Mononuclear cell (primary cell): ENCODE measurements at regions not wholly inside any gene's neighbourhood (a gene's known extent, or its start where the extent isn't known, plus 50 kb on each side); places are given as distances from the start of the nearest gene placed in this dataset.

Experiments
- H3K27me3 ChIP-seq: 2 replicates; pipeline ENCODE4 v1.6.0; 2011; ENCODE audit warnings: low read length, control low read depth; ENCODE audit not compliant: insufficient read depth
- H3K4me1 ChIP-seq: 2 replicates; pipeline ENCODE4 v1.5.1; 2011; ENCODE audit warnings: mild to moderate bottlenecking, low read length, control low read depth; ENCODE audit not compliant: insufficient read depth
- H3K4me3 ChIP-seq: 2 replicates; pipeline ENCODE4 v1.5.1; 2011; ENCODE audit warnings: mild to moderate bottlenecking, low read length, moderate library complexity
- H3K9me3 ChIP-seq: 2 replicates; pipeline ENCODE4 v1.5.1; 2011; ENCODE audit warnings: low read depth, mild to moderate bottlenecking, control low read depth, low read length

GRCh38 chr17:77654296-77654695 is 304.2 kb upstream of the TNRC6C start:
- H3K9me3 ChIP-seq, result no peaks in the 10 kb centered on the region
- no peaks in the 10 kb centered on the region for H3K4me1 ChIP-seq
- H3K27me3 ChIP-seq, result no peaks in the 10 kb centered on the region
- no peak overlapping the region for H3K4me3 ChIP-seq

- Histone ChIP-seq H3K9me3 (no peaks in the 10 kb centered on the region), H3K27me3 (no peaks in the 10 kb centered on the region), H3K4me1 (no peaks in the 10 kb centered on the region), H3K4me3 (no peak overlapping the region)
Observed at GRCh38 chr17:77654850-77655249, 303.7 kb upstream of the TNRC6C start.

GRCh38 chr17:77656054-77656453 is 302.4 kb upstream of the TNRC6C start:
- Histone ChIP-seq H3K27me3 (no peaks in the 10 kb centered on the region), H3K4me3 (no peak overlapping the region), H3K4me1 (no peaks in the 10 kb centered on the region), H3K9me3 (no peaks in the 10 kb centered on the region)

DNA sequence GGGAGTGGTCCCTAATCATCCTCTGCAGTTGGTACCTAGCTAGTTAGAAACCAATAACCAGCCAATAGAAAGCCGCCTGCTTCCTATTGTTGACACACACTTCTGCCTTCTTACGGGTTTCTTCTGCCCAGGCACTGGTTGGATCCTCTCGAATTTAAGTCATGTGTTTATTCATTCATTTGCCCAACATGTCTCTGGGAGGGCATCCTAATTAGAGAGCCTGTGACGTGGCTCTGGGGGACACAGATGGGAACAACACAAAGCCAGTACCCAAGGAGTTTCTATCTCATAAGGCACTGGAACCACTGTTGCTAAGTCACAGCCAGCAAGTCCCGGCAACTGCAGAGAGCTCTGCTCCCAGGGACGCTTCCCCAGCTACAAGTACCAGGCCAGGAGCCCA is 300.7 kb upstream of the TNRC6C start:
- Histone ChIP-seq H3K9me3 (no peaks in the 10 kb centered on the region), H3K4me3 (no peak overlapping the region), H3K27me3 (no peaks in the 10 kb centered on the region), H3K4me1 (no peaks in the 10 kb centered on the region)

GRCh38 chr17:77660524-77660923 is 298.0 kb upstream of the TNRC6C start:
- no peaks in the 10 kb centered on the region for H3K9me3 ChIP-seq
- no peaks in the 10 kb centered on the region for H3K4me1 ChIP-seq
- no peaks in the 10 kb centered on the region for H3K27me3 ChIP-seq
- no peak overlapping the region for H3K4me3 ChIP-seq

DNA sequence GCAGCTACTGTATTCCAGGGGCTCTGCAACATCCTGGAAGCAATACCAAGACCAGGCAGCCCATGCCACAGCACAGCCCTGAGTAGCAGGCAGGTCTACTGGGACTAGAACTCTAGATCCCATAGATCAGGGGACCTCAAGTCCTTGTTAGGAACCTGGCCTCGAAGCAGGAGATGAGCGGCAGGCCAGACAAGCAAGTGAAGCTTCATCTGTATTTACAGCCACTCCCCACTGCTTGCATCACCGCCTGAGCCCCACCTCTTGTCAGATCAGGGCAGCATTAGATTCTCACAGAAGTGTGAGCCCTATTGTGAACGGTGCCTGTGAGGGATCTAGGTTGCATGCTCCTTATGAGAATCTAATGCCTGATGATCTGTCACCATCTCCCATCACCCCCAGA is 295.7 kb upstream of the TNRC6C start:
- Histone ChIP-seq H3K4me1 (peaks cover 14% of the 10 kb centered on the region), H3K27me3 (no peaks in the 10 kb centered on the region), H3K4me3 (no peak overlapping the region), H3K9me3 (no peaks in the 10 kb centered on the region)

DNA sequence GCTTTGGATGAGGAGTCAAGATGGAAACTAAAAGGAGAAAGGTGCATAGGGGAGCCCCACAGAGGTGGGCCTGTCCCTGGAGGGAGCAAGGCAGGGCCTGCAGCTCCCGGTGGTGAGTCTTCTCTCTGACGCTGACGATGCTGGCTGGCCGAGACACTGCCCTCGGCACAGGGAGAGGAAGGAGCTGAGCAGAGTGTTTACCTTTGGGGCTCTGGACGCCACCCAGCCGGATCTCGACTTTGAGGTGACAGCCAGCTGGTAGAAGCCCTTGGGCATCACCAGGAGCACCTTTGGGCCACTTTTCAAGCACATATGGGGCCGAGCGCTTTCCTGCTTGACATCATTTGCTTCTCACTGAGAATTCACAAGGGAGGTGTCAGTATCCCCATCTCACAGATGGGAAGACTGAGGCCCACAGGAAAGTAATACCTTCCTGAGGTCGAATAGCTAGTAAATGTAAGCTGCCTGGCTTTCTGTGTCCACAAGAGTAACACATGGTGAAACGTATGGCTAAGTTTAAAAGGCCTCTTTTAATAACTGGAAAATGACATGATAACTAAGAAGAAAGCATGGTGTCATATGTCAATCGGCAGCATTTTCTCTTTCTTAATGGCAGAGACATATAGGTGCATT is 294.3 kb upstream of the TNRC6C start:
- H3K27me3 ChIP-seq, result no peaks in the 10 kb centered on the region
- peaks cover 14% of the 10 kb centered on the region for H3K4me1 ChIP-seq
- H3K9me3 ChIP-seq, result no peaks in the 10 kb centered on the region
- H3K4me3 ChIP-seq, result no peak overlapping the region

- Histone ChIP-seq H3K27me3 (no peaks in the 10 kb centered on the region), H3K4me1 (peaks cover 14% of the 10 kb centered on the region), H3K4me3 (no peak overlapping the region), H3K9me3 (no peaks in the 10 kb centered on the region)
Observed at GRCh38 chr17:77665833-77666232, 292.7 kb upstream of the TNRC6C start.

- Histone ChIP-seq H3K4me3 (no peak overlapping the region), H3K27me3 (no peaks in the 10 kb centered on the region), H3K9me3 (no peaks in the 10 kb centered on the region), H3K4me1 (peaks cover 14% of the 10 kb centered on the region)
Observed at GRCh38 chr17:77666462-77666861, 292.0 kb upstream of the TNRC6C start.

DNA sequence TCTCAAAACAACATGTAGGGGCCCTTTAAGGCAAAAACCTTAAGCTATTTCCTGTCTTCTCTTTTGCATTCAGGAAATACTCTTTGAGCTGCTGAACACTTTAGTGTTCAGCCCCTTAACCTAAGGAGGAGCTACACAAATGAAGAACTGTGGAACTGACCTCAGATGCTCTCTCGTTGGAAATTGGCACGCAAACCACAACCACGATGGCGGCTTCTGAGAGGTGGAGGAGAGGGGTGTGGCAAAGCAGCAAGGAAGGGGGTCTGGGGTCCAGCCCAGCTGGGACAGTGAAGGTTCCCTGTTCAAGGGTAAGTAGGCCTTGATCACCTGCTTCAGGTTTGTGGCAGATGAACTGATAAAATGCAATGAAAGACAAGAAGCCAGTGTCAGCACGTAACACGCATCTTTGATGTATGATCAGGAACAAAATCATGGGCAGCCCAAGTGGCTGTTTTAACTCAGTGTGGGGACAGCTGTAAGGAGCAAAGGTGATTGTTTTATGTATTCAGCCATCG is 291.6 kb upstream of the TNRC6C start:
- no peaks in the 10 kb centered on the region for H3K27me3 ChIP-seq
- peak overlapping the region; percentile 8 for H3K4me3 ChIP-seq
- H3K4me1 ChIP-seq, result peaks cover 14% of the 10 kb centered on the region
- H3K9me3 ChIP-seq, result no peaks in the 10 kb centered on the region

DNA sequence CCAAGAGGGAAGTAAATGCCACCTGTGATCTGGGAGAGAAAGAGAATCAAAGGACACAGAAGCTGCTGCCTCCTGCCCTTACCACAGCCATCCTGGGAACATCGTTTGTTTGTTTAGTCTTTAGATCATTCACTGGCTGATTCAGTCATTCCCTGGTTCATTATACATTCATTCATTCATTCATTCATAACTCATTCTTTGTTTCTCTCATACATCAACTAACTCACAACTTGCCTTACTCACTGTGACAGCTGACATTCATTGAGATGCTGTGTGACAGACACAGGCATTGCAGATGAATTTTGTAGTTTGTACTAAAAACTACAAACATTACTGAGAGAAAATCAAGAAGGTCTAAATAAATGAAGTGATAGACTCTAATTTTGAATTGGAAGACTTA is 291.0 kb upstream of the TNRC6C start:
- Histone ChIP-seq H3K27me3 (no peaks in the 10 kb centered on the region), H3K4me1 (peaks cover 14% of the 10 kb centered on the region), H3K9me3 (no peaks in the 10 kb centered on the region), H3K4me3 (peak overlapping the region; percentile 8)

DNA sequence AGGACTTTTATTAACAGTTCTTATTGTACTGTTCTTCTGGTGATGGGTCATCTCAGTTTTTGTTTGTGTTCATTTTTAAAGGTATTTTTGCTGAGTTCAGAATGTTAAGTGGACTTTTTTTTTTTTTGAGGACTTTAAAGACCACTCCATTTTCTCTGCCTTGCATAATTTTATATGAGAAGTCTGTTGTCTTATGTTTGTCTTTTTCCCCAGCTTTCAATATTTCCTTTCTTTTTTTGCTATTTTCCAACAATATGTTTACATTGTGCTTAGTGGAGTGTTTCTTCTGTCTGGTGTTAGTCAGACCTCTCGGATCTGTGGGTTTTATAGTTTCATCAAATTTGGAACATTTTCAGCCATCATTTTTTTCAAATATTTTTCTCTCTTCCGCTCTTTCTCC is 290.0 kb upstream of the TNRC6C start:
- peaks cover 14% of the 10 kb centered on the region for H3K4me1 ChIP-seq
- H3K4me3 ChIP-seq, result no peak overlapping the region

DNA sequence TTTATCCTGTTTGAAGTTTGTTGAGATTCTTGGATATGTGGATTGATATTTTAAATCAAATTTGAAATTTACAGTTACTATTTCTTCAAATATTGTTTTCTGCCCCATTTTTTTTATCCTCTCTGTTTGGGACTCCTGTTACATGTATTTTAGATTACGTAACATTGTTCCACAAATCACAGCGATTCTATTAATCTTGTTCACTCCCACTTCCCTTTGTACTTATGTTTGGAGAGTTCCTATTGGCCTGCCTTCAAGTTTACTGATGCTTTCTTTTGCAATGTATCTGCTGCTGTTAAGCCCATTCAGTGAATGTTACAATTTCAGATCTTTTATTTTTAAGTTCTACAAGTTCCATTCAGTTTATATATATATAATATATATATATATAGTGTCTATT is 288.3 kb upstream of the TNRC6C start:
- Histone ChIP-seq H3K9me3 (no peaks in the 10 kb centered on the region), H3K4me1 (peaks cover 14% of the 10 kb centered on the region), H3K27me3 (no peaks in the 10 kb centered on the region), H3K4me3 (no peak overlapping the region)

More for the DNA sequence above, 290.0 kb upstream of the TNRC6C start:
- Histone ChIP-seq H3K27me3 (no peaks in the 10 kb centered on the region), H3K9me3 (no peaks in the 10 kb centered on the region)

- Histone ChIP-seq H3K9me3 (no peaks in the 10 kb centered on the region), H3K4me3 (no peak overlapping the region), H3K27me3 (no peaks in the 10 kb centered on the region), H3K4me1 (no peaks in the 10 kb centered on the region)
Observed at GRCh38 chr17:77674358-77674757, 284.1 kb upstream of the TNRC6C start.

- Histone ChIP-seq H3K4me1 (no peaks in the 10 kb centered on the region), H3K4me3 (no peak overlapping the region), H3K9me3 (no peaks in the 10 kb centered on the region), H3K27me3 (no peaks in the 10 kb centered on the region)
Observed at GRCh38 chr17:77675411-77675810, 283.1 kb upstream of the TNRC6C start.

- Histone ChIP-seq H3K27me3 (no peaks in the 10 kb centered on the region), H3K4me1 (no peaks in the 10 kb centered on the region), H3K4me3 (no peak overlapping the region), H3K9me3 (no peaks in the 10 kb centered on the region)
Observed at GRCh38 chr17:77675816-77676215, 282.7 kb upstream of the TNRC6C start.
